Activated CD4-positive, alpha-beta memory T cell treated with anti-CD3 and anti-CD28 coated beads for 36 hours (primary cell): ENCODE measurements at regions not wholly inside any gene's neighbourhood (a gene's known extent, or its start where the extent isn't known, plus 50 kb on each side); places are given as distances from the start of the nearest gene placed in this dataset.

Experiments
- CTCF ChIA-PET: fragments of 350-600 bp; sonication (Branson Sonifier 250); formaldehyde crosslinking; loops from one replicate; lab custom pipeline; 2021; ENCODE audit warnings: antibody characterized with exemption, inconsistent platforms; lab: Charles Lee
- POLR2A ChIA-PET: fragments of 350-600 bp; sonication (Branson Sonifier 250); formaldehyde crosslinking; loops from one replicate; lab custom pipeline; 2021; ENCODE audit warnings: antibody characterized with exemption; lab: Charles Lee
- DNase-seq: peaks from one replicate; pipeline ENCODE4 v3.0.0-alpha.2; 2020
- H3K27ac Mint-ChIP-seq: one replicate; pipeline ENCODE4 v1.8.0; 2021; ENCODE audit warnings: mixed read lengths
- H3K27me3 Mint-ChIP-seq: one replicate; pipeline ENCODE4 v1.8.0; 2021; ENCODE audit warnings: mixed read lengths
- H3K36me3 Mint-ChIP-seq: one replicate; pipeline ENCODE4 v1.8.0; 2021; ENCODE audit warnings: mixed read lengths
- H3K4me1 Mint-ChIP-seq: one replicate; pipeline ENCODE4 v1.8.0; 2021; ENCODE audit warnings: low read depth, mixed read lengths
- H3K4me3 Mint-ChIP-seq: one replicate; pipeline ENCODE4 v1.8.0; 2021; ENCODE audit warnings: mild to moderate bottlenecking, mixed read lengths
- H3K9me3 Mint-ChIP-seq: one replicate; pipeline ENCODE4 v1.8.0; 2021; ENCODE audit warnings: mixed read lengths
- intact Hi-C: fragments of 100-400 bp; cut with micrococcal nuclease; formaldehyde crosslinking; loops from one replicate; pipeline ENCODE4 v1.15.1; 2023

GRCh38 chr14:97196336-97196735, 399.2 kb downstream of the VRK1 start:
- POLR2A ChIA-PET, result no interaction called here
- no peak overlapping the region for H3K4me3 Mint-ChIP-seq
- peaks cover 15% of the 10 kb centered on the region for H3K9me3 Mint-ChIP-seq
- no peaks in the 10 kb centered on the region for H3K4me1 Mint-ChIP-seq
- H3K27ac Mint-ChIP-seq, result no peak overlapping the region
- CTCF ChIA-PET, result no interaction called here
- peaks cover 7% of the 10 kb centered on the region for H3K36me3 Mint-ChIP-seq
- peaks cover 6% of the 10 kb centered on the region for H3K27me3 Mint-ChIP-seq
- no peak for DNase-seq
- intact Hi-C loops, result no loop called here

- Mint-ChIP-seq H3K9me3 (peaks cover 15% of the 10 kb centered on the region), H3K27ac (no peak overlapping the region), H3K4me3 (no peak overlapping the region), H3K27me3 (peaks cover 9% of the 10 kb centered on the region), H3K36me3 (peaks cover 7% of the 10 kb centered on the region), H3K4me1 (no peaks in the 10 kb centered on the region)
- intact Hi-C loops, result no loop called here
- CTCF ChIA-PET, result no interaction called here
- POLR2A ChIA-PET, result no interaction called here
- DNase-seq, result no peak
Observed at GRCh38 chr14:97198813-97199212, 401.6 kb downstream of the VRK1 start.

DNA sequence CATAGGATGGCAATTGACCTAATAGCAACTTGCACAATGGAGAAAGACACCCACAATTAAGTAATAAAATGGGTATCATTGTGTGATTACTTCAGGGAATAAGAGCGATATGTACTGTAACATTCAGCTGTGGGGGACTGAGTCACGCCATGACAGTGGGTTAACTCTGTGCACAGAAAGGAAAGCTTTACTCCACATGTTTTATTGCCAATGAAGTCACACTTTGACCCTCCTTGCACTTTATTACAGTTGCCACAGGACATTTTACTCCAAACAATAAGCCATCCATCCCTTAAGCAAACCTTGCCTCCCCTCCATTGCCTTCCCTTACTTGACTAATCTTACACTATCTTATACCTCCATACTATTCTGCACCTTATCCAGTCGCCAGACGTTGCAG, 403.1 kb downstream of the VRK1 start:
- H3K27ac Mint-ChIP-seq, result no peak overlapping the region
- intact Hi-C loops, result no loop called here
- no peaks in the 10 kb centered on the region for H3K4me1 Mint-ChIP-seq
- H3K27me3 Mint-ChIP-seq, result peaks cover 12% of the 10 kb centered on the region
- ChIA-PET POLR2A (no interaction called here), CTCF (no interaction called here)
- peaks cover 7% of the 10 kb centered on the region for H3K9me3 Mint-ChIP-seq
- DNase-seq, result no peak
- no peak overlapping the region for H3K4me3 Mint-ChIP-seq
- H3K36me3 Mint-ChIP-seq, result peaks cover 7% of the 10 kb centered on the region

DNA sequence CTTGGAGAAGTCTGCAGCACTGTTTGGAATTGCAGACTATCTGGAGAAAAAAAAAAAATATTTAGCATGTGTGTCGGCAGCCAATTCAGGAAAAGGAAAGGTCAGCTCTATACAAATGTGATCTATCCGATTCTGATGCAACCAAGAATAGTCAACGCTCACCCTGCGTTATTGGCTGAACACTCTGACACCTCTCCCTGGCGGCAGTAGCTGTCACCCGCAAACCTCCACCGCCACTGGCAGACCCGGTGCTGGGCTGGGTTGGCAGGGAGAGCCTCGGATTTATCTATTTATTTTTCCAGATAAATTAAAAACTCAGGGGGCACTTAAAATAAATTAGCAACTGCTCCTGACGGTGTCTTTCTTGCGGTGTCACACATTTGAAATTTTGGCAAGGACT, 409.7 kb downstream of the VRK1 start:
- DNase-seq, result no peak
- peaks cover 5% of the 10 kb centered on the region for H3K27me3 Mint-ChIP-seq
- intact Hi-C loops, result no loop called here
- H3K4me3 Mint-ChIP-seq, result no peak overlapping the region
- ChIA-PET POLR2A (no interaction called here), CTCF (no interaction called here)
- no peaks in the 10 kb centered on the region for H3K9me3 Mint-ChIP-seq
- H3K36me3 Mint-ChIP-seq, result no peaks in the 10 kb centered on the region
- no peak overlapping the region for H3K27ac Mint-ChIP-seq
- H3K4me1 Mint-ChIP-seq, result no peaks in the 10 kb centered on the region

- ChIA-PET CTCF (interaction anchor here (0.8 kb wide), 1 partner anchor 285 kb away, joined by 4 read pairs; no protein-coding TSS in a partner anchor), POLR2A (no interaction called here)
- Mint-ChIP-seq H3K4me1 (no peaks in the 10 kb centered on the region), H3K27me3 (no peaks in the 10 kb centered on the region), H3K27ac (no peak overlapping the region), H3K9me3 (no peaks in the 10 kb centered on the region), H3K36me3 (no peaks in the 10 kb centered on the region), H3K4me3 (no peak overlapping the region)
- intact Hi-C loops, result no loop called here
- DNase-seq, result no peak
Observed at GRCh38 chr14:97210202-97210601, 413.0 kb downstream of the VRK1 start.

DNA sequence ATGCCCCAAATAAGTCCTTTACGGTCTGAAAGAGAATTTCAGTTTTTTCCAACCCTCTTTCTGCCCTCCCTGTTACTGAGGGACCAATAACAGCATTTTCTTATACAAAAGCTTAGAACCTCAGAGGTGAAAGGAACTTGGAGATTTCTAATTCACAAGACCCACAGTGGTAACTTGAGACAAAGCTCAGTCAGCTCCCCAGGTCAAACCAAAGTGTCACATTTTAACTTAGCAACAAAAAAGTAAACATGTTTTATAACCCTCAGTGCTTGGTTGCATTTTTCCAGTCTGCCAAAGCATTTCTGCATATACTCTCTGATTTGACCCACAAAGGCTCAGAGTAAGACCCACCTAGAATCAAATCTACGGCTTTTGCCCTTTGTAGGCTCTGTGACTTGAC, 415.2 kb downstream of the VRK1 start:
- POLR2A ChIA-PET, result no interaction called here
- H3K4me1 Mint-ChIP-seq, result peaks cover under 1% of the 10 kb centered on the region
- H3K27ac Mint-ChIP-seq, result no peak overlapping the region
- intact Hi-C loops, result no loop called here
- no peaks in the 10 kb centered on the region for H3K36me3 Mint-ChIP-seq
- CTCF ChIA-PET, result no interaction called here
- H3K9me3 Mint-ChIP-seq, result no peaks in the 10 kb centered on the region
- no peaks in the 10 kb centered on the region for H3K27me3 Mint-ChIP-seq
- no peak overlapping the region for H3K4me3 Mint-ChIP-seq
- DNase-seq, result no peak

GRCh38 chr14:97213720-97214119, 416.5 kb downstream of the VRK1 start:
- intact Hi-C loops, result no loop called here
- Mint-ChIP-seq H3K4me1 (peaks cover 8% of the 10 kb centered on the region), H3K36me3 (no peaks in the 10 kb centered on the region), H3K27ac (no peak overlapping the region), H3K4me3 (no peak overlapping the region), H3K9me3 (no peaks in the 10 kb centered on the region), H3K27me3 (peaks cover 4% of the 10 kb centered on the region)
- ChIA-PET POLR2A (no interaction called here), CTCF (no interaction called here)
- no peak for DNase-seq

- intact Hi-C loops, result no loop called here
- Mint-ChIP-seq H3K36me3 (no peaks in the 10 kb centered on the region), H3K27ac (no peak overlapping the region), H3K4me1 (peaks cover 17% of the 10 kb centered on the region), H3K9me3 (no peaks in the 10 kb centered on the region), H3K27me3 (peaks cover 9% of the 10 kb centered on the region), H3K4me3 (no peak overlapping the region)
- ChIA-PET CTCF (interaction anchor here (0.7 kb wide), 1 partner anchor 465 kb away, joined by 5 read pairs; no protein-coding TSS in a partner anchor), POLR2A (no interaction called here)
- DNase-seq, result no peak
Observed at GRCh38 chr14:97215263-97215969, 418.2 kb downstream of the VRK1 start.

GRCh38 chr14:97217111-97217885, 420.1 kb downstream of the VRK1 start:
- intact Hi-C loops, result no loop called here
- Mint-ChIP-seq H3K9me3 (no peaks in the 10 kb centered on the region), H3K27ac (no peak overlapping the region), H3K4me1 (peaks cover 17% of the 10 kb centered on the region), H3K36me3 (no peaks in the 10 kb centered on the region), H3K27me3 (peaks cover 12% of the 10 kb centered on the region), H3K4me3 (no peak overlapping the region)
- CTCF ChIA-PET, result interaction anchor here (0.6 kb wide), 1 partner anchor 74 kb away, joined by 3 read pairs; no protein-coding TSS in a partner anchor
- POLR2A ChIA-PET, result interaction anchor here (0.5 kb wide), 1 partner anchor 28 kb away, joined by 3 read pairs; no protein-coding TSS in a partner anchor
- DNase-seq, result no peak

DNA sequence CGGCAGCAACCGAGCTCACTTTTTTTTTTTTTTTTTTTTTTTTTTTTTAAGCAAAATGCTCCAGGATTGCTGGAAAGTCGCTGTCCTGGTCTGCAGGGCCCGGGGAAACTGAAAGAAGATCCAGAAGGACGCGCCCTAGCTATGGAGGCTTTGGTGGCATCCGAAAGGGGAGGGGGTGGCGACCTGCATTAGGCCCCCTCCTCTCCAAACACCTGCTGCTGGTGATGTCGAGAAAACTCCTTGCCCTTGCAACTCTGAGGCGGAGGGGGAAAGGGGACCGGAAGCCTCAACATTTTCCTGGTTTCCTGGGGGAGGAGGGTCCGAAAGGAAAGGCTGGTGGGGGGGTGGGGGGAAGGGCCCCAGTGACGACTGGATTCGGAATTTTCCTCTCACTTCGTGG, 421.1 kb downstream of the VRK1 start:
- H3K27me3 Mint-ChIP-seq, result peaks cover 14% of the 10 kb centered on the region
- intact Hi-C loops, result no loop called here
- H3K9me3 Mint-ChIP-seq, result no peaks in the 10 kb centered on the region
- ChIA-PET CTCF (no interaction called here), POLR2A (no interaction called here)
- no peak overlapping the region for H3K27ac Mint-ChIP-seq
- no peaks in the 10 kb centered on the region for H3K36me3 Mint-ChIP-seq
- DNase-seq, result no peak
- H3K4me3 Mint-ChIP-seq, result peak overlapping the region; percentile 71
- peaks cover 17% of the 10 kb centered on the region for H3K4me1 Mint-ChIP-seq

DNA sequence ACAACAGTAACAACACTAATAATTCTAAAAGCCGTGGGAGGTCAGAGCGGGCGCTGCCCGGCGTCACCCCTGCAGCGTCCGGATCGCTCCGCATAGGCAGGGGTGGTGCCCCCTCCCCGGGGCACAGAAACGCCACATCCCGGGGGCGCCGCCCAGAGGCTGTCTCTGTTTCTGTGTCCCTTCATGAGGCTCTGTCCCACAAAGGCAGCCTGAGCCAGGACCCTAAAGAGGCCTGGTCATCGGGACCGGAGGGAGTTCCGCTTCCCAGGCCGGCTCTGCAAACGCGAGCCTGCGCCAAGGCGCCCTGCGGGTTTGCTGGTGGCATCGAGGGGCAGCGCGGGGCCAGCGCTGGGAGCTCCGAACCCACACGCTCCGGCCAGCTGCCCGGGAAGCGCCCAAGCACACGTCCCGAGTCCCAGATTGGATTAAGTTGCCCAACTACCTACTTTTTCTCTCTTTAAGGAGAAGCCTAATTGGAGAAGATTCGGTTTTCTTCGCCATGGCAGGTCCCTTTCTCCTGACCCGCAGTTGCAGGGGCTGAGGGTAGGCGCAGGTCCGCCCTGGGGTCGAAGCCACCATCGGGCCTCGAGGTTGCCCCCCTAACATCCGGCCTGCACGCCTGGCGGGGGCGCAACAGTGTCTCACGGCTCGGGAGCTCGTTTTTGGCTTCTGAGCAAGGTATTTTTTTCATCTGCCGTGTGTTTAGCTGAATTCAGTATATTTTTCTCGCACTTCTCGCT, 421.7 kb downstream of the VRK1 start:
- intact Hi-C loops, result no loop called here
- Mint-ChIP-seq H3K4me1 (peaks cover 17% of the 10 kb centered on the region), H3K4me3 (peak overlapping the region; percentile 71), H3K36me3 (no peaks in the 10 kb centered on the region), H3K27me3 (peaks cover 15% of the 10 kb centered on the region), H3K9me3 (no peaks in the 10 kb centered on the region), H3K27ac (no peak overlapping the region)
- peak; percentile 60 for DNase-seq
- POLR2A ChIA-PET, result interaction anchor here (0.6 kb wide), 1 partner anchor 1734 kb away, joined by 3 read pairs; no protein-coding TSS in a partner anchor
- CTCF ChIA-PET, result interaction anchor here (0.8 kb wide), 1 partner anchor 31 kb away, joined by 3 read pairs; no protein-coding TSS in a partner anchor
